GM18858 (cell line): ENCODE measurements at regions not wholly inside any gene's neighbourhood (a gene's known extent, or its start where the extent isn't known, plus 50 kb on each side); places are given as distances from the start of the nearest gene placed in this dataset.
A peak's percentile ranks its signal among the peaks of the same experiment; 100 is the strongest.

Experiments used
- ATAC-seq: cut with Tn5 transposase; IDR thresholded peaks from one replicate; pipeline ENCODE4 v1.9.1; 2021; ENCODE audit not compliant: unreplicated experiment

DNA sequence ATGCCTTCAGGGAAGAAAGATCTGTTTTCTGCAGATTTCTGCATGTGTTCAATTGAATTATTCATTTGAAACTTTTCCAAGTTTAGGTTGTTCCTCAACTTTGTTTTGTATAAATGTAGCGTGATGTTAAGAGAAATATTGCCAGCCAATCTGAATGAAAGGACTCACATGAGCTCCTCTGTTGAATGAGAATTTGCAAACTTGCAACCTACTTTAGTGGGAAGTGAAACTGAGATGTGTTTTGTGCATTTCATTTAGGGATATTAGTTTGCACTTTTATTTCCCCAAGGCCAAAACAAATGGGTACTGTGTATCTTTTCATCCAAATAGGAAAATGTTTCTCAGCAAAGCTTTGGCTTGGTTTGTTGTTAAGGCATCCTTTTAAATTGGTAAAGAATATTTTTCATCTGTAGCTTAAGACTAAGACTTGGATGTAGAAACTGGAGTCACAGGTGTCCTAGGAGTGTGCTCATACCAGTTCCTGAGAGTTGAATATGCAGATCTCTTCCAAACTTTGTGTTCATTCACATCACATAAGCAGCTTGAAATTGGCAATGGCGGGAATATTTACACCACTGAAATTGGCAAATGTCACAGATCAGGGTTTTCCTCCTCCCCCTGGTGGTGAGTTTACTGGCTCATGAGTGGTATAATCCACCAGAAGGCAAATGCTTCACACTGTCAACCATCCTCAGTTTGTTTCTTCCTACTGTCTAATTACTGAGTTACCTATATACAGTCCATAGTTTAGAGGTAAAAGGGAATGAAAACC lies 193.6 kb upstream of the BANK1 start:
- ATAC-seq, result peak; percentile 66

DNA sequence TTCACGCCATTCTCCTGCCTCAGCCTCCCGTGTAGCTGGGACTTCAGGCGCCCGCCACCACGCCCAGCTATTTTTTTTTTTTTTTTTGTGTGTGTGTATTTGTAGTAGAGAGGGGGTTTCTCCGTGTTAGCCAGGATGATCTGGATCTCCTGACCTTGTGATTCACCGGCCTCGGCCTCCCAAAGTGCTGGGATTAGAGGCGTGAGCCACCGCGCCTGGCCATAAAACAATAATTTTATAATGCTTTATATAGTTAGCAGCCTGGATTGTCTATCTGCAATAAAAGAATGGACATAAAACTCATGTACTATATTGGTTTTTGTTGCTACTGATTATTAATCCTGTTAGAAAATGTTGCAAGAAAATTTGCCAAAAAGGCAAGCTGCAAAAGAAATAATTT lies 195.9 kb upstream of the BANK1 start:
- ATAC-seq, result no peak

DNA sequence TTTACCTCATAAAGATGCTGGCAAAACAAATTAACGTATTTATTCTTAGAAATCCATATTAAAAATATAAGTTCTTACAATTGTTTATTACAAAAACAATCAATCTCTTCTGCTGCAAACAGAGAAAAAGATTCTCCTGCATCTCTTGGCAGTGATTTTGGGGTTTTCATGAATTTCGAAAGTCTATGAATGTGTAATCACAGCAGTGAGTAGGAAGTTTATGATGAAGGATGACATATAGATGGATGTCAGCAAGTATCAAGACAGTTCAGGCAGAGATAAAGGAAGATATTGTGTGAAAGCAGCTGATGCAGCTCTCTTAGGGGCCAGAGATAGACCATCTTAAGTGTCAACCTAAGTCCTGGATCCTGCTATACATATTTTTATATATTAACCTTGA lies 196.9 kb upstream of the BANK1 start:
- ATAC-seq, result no peak

DNA sequence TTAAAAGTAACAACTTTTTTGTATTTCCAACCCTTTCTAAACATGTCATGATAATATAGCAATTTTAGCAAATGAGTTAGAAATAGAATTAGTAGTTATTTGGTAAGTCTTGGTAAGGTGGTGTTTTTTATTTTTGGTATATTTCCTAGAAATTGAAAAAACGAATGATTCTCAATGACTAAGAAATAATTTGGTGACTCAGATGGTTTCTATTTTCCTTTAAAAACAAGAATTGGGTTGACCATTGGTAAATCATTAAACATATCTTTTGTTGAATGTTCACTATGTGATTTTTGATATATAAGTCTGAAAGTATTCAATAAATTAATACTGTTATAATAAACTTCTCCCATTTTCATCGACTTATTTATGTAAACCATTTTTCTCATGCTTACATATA lies 206.2 kb upstream of the BANK1 start:
- ATAC-seq, result no peak

DNA sequence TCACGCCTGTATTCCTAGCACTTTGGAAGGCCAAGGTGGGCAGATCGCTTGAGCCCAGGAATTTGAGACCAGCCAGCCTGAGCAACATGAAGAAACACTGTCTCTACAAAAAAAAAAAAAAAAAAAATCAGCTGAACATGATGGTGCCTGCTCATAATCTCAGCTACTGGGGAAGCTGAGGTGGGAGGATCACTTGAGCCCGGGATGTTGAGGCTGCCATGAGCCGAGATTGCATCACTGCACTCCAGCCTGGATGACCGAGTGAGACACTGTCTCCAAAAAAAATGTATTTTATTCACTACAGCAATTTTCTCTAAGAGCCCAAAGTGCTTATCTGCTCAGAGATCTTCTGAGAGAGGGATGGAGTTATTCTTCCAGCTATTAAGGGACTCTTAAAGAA lies 215.8 kb upstream of the PPP3CA start:
- ATAC-seq, result no peak

DNA sequence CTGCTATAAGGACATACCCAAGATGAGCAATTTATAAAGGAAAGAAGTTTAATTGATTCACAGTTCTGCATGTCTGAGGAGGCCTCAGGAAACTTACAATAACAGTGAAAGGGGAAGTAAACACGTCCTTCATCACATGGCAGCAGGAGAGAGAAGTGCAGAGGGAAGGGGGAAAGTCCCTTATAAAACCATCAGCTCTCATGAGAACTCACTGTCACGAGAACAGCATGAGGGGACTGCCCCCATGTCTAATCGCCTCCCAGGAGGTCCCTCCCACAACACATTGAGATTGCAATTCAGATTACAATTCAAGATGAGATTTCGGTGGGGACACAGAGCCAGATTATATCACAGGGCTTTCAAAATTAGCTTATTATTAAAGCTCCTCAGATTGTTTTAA lies 209.5 kb upstream of the PPP3CA start:
- ATAC-seq, result no peak

DNA sequence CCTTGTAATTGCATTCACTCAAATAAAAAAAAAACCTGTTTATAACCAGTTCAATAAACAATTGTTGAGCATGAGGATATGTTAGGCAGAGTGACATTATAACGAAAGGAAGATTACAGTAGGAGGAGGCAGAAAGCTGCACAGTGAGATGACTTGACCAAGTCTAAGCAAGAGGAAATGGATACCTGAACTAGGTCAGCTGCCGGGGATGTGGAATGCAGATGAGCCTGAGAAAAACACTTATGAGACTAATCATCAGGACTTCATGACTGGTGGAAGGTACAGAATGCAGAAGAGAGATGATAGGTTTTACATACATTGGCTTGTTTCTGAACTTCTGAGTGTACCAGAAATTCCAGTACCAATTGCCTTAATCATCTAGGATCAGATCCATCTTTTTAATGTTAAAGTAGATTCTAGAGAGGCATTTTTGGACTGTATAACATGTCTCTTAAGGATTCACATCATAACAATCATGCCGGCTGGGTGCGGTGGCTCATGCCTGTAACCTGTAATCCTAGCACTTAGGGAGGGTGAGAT lies 208.1 kb upstream of the PPP3CA start:
- no peak for ATAC-seq

DNA sequence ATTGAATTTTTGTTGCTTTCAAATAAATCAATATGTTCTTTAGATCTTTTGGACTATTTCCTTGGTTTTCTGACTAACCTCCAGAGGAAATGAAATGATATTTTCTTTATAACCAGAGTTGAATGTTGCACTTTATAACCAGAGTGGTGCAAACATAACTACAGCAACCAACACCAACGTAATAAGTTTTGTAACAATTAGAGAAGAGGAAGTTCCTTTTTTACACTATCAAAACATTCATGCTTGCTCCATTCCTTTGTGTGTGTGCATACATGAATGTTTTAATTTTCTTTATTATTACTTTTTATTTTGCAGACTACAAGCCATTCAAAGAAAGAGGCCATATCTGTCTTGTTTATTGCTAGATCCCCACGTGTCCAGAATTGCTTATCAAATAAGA lies 193.0 kb upstream of the PPP3CA start:
- ATAC-seq, result no peak

DNA sequence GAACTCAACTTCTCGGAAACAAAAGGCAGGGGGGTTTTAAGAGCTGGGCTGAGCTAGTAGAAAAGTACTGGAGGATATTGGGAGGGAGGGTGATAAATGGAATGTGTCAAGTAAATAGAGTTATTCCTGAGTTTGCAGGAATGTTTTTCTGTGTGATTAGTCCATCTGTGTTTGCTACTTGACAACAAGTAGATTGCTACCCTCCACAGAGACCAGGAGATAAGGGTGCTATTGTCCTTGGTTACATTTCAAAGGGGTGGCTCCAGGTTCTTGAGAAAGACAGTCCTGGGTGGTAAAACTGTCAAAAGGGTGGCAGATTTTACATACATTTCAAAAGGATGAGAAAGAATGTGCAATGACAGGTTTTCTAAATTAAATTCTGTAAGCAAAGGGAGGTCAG lies 181.2 kb upstream of the PPP3CA start:
- ATAC-seq, result no peak

DNA sequence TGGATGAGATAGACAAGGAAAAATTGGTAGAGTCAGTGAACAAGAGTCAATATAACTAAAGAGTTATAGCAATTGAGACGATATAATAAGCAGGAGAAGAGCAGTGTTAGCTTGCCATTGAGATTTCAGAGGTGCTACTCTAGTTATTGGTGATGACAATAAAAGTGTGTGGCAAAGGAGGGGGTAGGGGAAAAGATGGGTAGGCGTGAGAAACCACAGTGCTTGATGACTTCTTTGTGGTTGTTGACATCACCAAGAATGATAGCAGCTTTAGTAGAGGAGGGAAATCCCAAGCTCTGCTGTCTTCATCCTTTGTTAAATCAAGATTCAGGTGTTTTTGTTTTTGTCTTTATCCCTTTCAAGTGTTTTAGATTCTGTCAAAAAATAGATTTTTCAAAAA lies 179.9 kb upstream of the PPP3CA start:
- ATAC-seq, result peak; percentile 98

DNA sequence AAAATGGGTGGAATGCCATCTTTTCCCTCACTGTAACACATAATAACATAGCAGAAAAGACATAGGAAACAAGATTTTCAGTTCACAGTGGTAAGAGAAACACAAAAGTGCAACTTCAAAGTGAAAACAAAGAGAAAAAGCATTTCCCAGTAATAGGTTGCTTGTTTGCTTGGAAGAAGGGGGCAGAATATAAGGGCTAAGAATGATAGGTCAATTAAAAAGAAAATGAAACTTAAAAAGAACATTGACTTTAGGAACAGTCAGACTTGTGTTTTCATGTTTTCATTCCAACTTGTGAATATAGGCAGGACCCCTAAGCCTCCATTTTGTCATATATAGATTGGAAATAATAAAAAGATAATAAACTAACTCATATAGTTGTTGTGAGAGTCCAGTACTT lies 168.2 kb upstream of the PPP3CA start:
- ATAC-seq, result no peak

DNA sequence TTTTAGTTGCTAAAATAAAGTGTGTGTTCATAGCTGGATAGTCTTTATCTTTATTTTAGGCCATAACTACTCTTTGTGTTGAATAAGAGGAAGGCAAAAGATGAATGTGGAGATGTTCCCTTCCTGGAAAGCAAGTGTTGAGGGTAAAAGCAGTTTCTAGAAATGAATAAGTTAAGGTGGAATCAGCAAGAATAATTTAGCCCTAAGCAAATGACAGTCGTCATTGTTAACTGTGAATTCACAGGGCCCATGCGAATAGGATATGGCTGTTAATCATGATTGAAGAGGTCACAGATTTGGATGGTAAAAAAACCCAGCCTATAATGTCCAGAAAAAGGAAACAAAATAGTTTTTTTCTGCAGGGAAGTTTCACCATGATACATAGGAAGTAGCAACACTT lies 167.8 kb upstream of the PPP3CA start:
- no peak for ATAC-seq

DNA sequence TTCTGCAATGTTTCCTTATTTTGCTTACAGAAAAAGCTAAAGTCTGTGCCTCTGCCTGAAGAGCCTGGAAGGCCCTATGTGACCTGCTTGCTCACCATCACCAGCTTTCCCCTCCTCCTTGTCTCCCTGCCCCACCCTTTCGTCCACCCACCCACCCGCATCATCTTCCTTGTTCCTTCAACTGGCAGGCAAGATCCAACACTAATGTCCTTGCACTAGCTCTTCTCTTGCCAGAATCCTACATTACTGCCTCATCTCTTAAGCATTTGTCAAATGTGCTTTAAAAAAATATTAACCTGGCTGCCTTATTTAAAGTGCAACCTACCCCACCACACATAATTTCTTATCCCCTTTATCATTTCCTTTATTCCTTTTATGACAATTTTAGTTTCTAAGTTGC lies 165.1 kb upstream of the PPP3CA start:
- ATAC-seq, result no peak

DNA sequence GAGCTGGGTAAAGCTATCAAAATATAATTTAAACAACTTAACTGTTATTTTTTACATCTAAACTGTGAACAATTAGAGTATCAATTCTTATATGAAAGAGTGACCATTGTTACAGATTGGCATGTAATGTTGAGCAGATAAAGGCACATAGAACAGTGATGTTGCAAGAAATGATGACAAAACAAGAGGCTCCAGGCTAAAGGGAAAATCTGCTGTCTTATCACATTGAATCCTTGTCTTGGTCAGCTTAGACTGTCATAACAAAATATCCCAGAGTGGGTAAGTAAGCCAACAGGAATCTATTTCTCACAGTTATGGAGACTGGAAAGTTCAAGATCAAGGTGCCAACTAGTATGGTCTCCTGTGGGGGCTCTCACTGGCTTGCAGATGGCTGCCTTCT lies 154.1 kb upstream of the PPP3CA start:
- no peak for ATAC-seq

DNA sequence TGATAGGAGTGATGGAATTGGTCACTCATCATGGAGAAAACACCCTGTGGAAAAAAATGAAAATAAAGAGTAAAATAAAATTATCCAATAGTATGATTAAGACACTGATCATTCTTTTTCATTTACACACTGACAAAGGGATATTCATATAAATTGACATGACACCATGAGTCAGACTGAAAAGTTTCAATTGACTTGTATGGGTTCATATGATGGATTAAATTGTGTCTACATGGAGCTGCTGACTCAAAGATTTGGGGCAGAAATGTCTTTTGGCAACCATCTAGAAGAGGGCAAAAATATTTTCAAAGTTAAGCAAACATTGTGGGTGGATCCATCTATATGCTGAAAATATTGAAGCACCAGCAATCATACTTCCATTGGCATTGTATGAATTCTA lies 153.4 kb upstream of the PPP3CA start:
- ATAC-seq, result no peak

DNA sequence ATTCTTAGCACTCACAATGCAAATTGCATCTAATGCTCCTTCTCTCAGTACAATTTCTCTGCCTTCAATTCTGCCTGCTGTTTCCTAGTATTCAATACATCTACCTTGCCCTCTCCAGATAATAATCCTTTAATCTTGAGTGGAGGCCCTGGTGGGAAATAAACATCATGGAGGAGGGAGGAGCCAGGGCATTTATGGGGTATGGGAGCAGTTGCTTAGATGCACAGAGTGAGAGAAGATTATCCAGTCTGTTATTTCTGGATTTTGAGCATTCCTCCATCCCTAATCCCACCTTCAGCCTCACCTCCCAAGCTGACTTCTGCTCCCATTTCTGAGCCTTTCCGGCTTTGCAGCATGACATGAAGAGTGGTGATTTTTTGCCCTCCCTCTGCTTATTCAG lies 127.9 kb upstream of the PPP3CA start:
- ATAC-seq, result no peak

DNA sequence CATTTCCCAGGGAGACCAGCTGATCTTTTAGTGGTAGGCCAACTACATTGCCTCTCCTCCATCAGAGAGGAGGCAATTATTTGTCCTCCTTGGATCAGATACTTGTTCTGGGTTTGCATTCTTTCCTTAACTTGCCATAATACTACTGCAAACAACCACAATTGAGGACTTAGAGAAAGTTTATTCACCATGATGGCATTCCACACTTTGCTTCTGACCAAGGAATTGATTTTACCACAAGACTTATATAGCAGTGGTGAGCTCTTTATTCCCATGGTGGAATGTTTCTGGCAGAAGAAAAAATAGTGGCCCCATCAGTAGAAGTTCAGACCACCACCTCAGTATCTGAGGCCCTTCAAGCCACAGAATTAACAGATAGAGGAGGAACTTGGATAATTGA lies 123.9 kb upstream of the PPP3CA start:
- ATAC-seq, result no peak

DNA sequence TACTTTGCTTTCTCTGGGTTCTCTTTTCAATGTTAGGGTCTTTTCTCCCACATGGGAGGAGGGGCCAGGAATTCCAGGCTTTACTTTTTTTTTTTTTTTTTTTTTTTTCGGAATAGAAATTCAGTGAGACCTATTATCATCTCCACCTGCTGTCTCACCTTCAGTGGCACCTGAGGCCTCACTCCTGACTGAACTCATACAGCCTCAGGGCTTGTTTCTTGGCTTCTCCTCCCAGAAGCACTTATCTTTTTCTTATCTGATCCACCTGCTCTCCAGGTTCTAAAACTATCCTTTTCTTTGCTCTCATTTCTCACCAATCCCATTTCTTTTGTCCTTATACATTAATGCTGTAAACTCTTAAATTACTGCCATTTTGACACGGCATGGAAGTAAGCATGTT lies 117.3 kb upstream of the PPP3CA start:
- no peak for ATAC-seq

DNA sequence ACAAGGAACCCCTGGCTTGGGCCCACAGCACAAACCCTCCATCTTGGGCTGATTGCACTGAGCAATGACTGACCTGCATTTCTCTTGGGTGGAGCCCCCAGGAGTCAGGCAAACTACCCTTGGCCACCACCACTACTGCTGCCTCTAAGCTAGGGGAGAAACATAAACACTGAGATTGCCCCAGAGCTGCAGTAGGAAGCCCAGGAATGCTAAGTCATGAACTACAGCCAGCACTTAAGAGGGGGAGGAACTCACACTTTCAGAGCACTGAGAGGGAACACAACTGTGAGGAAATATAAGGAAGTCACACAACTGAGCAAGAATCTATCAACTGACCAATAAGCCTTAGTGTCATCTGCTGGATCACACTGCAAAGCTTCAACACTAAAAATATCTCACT lies 111.6 kb upstream of the PPP3CA start:
- no peak for ATAC-seq

DNA sequence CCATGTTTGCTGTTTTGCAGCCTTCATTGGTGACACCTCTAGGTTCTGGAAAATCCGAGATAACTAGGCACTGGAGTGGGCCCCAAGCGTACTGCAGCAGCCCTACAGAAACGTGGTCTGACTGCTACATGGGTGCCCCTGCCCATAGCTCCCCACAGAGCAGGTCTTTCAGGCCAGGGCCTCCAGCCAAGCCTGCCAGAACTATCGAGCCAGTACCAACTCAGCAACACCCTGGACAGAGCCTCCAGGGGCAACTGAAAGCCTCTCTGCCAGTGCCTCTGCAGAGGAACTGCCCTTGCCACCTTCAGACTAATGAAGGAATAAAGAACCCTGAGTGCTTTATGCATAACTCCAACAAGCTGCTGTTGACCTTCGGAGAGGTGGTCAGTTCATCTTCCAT lies 111.1 kb upstream of the PPP3CA start:
- no peak for ATAC-seq

DNA sequence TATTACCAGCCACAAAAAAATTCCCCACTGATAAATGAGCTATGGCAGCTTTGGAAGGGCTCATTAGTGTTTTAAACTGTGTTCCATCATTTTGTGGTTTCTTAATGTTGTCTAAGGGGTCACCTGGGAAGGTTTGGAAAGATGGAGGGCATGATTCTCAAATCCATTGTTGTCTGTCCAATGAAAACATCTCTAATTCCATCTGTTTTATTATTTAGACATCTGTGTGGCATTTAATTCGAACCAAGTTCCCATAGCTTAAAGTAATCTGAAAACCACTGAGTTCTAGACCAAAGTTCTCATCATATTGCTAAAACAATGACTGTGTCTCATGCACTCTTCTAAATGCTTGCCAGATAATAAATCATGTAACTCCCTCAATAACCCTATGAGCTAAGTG lies 103.8 kb upstream of the PPP3CA start:
- no peak for ATAC-seq

DNA sequence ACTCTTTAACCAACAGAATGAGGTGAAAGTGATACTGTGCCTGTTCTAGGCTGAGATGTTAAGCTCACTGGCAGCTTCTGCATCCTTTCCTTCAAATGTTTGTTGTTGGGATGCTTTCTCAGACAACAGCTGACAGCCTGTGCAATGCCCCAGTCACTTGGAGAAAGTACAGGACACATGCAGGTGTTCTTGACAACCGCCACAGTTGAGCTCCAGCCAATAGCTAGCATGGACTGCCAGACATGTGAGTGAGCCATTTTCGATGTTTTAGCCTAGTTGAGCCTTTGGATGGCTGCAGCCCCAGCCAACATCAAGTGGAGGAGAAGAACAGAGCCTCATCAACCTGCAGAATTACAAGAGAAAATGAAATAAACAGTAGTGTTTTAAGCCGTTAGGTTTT lies 94.1 kb upstream of the PPP3CA start:
- ATAC-seq, result no peak

DNA sequence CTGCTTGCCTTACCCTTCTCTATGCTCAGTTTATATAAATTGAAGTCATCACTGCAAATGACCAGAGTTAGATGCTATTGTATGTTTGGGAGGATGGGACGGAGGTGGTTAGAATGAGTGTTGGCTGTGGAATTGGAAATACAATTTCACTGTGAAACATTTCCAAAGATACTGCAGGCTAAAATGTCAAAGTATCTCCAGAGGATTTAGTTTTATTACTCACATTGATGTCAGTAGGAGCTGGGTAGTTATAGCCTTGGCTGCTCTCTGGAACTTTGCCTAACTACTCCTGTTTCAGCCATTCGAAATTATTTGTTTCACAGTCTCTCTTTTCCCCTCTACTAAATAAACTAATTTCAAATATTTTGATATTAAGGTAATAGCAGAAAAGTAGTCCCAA lies 92.6 kb upstream of the PPP3CA start:
- ATAC-seq, result no peak
